Activated CD4-positive, alpha-beta T cell treated with anti-CD3 and anti-CD28 coated beads for 48 hours (primary cell): ENCODE measurements at regions not wholly inside any gene's neighbourhood (a gene's known extent, or its start where the extent isn't known, plus 50 kb on each side); places are given as distances from the start of the nearest gene placed in this dataset.

Source experiments
- DNase-seq: peaks from one replicate; pipeline ENCODE4 v3.0.0-alpha.2; 2020

DNA sequence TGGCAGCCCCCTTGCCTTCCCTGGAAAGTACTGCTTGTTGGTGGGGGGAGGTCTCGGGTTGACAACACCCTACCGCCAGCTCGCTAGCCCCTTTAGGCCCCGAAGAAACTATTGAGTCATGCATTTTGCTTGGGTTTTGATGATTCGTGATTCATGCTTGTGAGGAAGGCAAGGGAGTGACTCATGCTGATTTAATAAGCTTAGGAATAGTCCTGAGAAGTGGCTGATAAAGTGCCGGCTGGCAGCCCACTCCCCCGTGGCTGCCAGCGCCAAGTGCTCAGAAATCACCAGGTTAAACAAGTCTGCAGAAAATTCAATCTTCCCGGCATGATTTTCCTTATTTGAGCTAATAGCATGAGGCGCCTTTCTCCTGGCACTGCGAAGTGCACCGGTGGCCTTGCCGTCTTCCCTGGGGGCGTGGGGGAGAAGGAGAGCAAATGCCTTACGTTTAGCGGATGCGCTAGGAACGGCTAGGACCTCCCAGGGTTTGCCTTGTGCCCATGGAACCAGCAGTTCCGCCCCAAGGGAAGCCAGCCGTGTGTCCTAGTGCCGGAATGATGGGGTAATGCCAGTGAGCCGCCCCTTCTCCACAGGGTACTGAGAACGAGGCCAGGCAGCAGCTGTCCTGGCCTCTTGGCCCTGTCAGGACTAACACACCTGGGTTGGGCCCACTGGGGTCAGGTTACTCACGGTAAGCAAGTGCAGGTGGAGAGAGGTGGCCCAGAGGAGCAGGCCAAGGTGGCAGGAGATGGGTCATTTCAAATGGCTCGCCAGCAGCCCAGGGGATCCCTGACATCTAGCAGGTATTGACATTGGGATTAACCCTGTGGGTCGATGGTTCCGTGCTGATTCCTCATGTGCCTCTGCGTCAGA lies 151.9 kb downstream of the MACROH2A1 start:
- peak; percentile 31 for DNase-seq

DNA sequence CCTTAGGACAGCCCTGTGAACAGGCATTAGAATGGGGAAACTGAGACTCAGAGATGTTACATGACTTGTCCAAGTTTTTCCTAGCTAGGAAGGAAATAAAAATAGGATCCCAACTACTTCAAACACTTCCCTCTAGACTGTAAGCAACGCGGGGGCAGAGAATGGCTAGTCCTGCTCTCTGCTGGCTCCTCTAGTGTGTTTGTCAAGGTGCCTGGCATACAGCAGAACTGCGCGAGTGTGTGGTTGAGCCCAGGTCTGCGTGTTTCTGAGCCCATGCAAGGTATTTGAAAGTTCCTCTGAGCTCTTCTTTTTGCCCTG lies 152.5 kb downstream of the MACROH2A1 start:
- DNase-seq: no peak

DNA sequence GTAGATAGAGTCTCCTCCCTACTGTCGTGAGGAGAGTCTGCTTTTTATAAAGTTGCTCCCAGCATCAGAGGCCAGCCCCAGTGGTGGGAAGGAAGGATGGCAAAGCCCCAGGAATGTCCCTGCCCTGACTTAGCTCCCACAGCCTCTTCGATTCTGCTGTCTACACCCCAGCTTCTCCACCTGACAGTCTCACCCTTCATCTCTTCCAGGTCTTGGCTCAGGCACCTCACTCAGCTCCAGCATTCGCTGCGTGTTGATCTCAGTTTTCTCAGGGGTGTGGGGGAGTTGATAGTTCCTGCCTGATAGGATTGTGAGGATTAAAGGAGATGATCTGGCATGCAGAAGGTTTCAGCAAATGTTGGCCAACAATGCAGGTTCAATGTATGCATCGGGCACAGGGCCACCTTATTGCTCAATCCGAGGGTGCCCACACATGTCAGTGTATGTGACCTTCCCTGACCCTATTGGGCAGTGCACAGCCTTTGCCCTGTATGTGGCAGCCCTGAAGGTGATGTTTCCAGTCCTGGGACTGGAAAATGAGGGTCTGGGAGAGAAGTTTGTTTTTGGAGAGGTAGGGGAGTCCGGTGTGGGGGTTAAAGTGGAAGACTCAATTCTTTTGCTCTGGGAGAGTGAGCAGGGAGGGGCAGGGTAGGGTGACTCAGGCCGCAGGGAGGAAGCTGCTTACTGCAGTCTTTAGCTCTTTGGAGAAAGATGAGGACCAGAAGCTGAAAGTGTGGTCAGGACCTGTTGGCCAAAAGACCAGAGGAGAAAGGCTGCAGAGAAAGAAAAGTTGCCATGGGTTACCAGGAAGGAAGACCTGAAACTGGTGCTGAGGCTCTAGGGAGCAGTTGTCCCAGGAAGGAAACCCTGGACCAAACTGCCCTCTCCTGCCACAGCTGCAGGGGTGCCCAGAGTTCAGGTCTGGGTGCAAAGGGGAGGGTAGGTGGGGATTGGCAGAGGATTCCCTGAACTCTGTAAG lies 153.2 kb downstream of the MACROH2A1 start:
- DNase-seq: no peak

DNA sequence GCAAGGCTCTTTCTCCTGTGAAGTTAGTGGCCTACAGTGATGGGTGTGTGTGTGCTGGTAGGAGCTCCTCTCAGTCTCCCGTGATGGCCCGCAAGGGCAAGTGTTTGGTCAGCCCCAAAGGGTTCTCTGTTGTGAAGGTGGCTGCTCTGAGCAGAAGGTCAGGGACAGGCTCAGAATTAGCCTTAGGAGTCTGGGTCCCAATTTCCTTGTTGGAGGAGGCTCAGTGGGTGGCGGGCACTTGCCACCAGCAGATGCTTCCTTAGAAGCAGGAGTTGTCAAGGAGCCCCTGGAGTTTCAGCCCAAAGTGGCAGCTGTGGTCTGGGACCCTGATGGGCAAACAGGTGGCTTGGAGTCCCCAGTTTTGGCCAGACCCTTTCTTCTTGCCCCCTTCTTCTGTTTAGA lies 154.4 kb downstream of the MACROH2A1 start:
- no peak for DNase-seq

DNA sequence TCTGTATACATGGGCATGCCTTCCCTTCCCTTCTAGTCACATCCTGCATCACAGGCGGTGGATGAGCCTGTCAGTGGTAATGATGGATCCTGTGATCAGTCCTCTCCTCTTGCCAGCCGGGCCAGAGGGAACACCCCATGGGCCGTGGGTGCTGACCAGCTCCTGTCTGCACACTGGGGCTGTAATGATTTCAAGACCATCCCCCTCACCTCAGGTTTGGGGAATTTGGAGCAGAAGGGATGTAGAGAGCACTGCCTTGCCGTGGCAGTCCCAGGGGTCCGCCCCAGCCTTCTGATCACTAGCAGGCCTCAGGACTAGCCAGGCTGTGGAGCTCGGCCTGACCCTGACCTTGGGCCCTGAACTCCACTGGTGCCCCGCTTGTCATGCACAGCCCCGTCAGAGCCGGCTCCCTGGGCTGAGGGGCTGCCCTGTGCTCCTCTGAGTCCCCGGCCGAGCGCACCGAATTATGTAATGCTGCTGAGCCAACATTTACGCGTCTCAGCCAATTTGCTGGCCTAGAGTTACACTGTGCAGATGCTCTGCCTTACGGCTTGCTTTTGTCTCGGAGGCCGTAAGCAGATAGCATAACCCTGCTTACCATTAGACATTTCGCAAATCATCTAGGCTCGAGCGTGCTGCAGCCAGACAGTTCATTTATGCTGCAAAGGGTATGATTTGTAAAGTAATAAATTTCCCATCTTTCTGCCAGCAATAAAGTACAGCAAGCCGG lies 155.3 kb downstream of the MACROH2A1 start:
- no peak for DNase-seq

DNA sequence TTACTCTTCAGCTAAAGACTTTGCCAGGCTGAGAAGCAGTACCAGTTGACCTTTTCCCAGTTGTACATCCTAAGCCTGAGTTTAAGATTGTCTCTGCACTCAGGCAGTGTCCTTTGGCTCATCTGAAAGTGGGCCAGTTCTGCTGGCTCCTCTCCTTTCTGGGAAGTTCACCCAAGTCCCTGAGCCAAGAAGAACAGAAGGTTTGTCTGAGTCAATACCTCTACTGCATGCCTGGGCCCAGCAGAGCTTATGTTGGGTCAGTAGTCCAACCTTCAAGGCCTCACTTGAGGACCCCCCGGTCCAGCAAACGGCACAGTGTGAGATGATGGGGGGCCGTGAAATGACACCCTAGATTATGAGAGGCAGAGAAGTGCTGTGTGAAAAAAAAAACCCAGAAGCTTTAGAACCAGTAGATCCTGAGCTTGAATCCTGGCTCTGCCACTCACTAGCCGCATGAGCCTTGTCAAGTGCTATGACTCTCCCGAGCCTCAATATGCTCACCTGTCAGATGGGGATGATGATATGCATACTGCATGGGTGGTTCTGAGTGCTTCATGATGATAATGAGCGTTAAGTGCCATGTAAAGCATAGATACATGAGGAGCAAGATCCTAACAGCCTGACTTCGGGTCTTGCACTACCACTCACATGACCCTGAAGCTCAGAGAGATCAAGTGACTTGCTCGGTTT lies 156.0 kb downstream of the MACROH2A1 start:
- no peak for DNase-seq

DNA sequence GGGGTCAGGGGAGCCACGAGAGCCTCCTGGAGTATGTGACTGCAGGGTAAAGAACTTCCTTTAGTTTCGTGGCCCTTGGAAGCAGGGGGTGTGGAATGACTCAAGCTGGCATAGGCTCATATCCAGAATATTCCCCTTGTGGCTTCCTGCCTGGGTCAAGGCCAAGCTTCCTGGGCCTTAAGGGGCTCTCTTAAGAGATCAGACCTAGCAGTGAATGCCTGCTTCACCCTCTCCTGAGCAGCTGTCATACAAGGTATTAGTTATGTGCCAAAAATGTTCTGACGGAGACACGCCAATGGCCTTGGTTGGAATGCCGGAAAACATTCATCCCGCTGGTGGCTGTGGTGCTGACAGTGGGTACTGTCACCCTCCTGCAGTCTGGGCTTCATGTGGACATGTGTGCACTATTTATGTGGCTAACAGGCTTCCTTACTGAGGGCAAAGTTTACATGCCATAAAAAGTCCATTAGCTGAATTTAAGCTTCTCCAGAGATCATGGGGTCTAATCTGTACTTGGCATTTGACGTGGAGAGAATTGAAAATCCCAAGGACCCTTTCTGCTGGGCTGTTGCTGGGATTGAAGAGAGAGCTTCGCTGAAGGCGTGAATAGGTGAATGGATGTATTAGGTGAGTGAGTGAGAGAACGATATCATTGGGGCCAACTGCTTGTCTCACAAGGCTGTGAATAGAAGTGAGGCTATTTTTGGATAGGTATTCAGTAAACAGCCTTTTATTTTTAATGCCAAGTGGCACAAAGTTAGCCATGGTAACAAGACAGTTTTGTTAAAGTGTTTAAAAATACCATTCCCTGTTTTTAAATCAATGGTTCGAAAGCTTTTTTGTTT lies 156.8 kb downstream of the MACROH2A1 start:
- no peak for DNase-seq

DNA sequence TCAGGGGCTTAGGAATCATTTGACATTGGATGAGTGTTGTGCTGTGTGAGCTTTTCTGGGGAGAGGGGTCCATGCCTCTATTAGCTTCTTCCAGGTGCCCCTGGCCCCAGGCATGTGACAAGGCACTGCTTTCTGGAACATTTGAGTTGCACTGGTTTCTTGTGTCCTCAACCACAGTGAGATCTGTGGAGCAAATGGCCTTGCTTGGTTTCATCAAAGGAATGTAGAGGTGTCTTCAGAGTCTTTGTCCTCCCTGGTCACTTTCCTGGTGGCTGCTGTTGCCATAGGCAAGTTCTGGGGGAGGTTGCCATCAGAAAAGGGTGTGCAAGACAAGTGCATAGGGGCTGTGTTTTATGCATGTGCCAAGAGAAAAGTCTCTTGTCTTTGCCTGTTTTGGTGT lies 157.5 kb downstream of the MACROH2A1 start:
- no peak for DNase-seq

DNA sequence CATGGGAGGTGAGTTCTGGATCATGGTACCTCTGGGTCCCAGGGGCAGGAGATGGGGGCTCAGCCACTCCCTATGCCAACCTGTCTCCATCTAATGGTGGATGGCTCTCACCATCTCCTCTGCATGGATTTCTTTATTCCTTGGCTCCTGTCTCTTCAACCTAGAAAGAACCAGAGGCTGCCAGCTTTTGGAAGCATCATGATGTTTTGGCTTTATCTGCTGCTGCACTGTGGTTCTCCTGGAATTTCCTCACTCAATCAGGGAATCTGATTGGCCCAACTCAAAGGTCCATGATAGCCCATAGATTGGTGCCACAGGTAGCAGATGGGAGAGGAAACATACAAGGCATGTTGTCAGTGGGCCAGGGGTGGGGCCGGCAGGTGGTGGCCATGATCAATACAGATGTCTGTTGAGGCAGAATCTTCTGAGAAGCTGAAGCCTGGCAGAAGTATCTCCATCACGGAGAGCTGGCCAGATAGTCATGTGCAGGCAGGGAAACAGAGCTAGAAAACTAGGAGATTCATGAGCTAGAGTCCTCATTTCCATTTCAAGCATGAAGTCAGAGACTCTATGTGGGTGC lies 158.2 kb downstream of the MACROH2A1 start:
- no peak for DNase-seq

DNA sequence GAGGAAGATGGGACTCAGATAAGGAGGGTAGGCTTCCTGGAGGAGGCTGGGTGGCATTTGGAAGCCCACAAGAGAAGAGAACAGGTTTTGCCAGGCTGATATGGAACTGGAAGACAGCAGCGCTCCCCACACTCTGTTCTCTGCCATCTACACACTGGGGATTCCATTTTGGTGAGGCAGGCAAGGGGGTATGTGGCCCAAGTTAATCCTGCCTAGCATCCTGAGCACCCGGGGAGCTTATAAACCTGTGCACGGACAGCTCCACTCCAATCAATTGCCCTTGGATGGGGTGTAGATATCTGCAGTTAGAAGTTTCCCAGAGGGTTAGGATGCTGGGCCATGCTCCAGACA lies 158.8 kb downstream of the MACROH2A1 start:
- DNase-seq: no peak

DNA sequence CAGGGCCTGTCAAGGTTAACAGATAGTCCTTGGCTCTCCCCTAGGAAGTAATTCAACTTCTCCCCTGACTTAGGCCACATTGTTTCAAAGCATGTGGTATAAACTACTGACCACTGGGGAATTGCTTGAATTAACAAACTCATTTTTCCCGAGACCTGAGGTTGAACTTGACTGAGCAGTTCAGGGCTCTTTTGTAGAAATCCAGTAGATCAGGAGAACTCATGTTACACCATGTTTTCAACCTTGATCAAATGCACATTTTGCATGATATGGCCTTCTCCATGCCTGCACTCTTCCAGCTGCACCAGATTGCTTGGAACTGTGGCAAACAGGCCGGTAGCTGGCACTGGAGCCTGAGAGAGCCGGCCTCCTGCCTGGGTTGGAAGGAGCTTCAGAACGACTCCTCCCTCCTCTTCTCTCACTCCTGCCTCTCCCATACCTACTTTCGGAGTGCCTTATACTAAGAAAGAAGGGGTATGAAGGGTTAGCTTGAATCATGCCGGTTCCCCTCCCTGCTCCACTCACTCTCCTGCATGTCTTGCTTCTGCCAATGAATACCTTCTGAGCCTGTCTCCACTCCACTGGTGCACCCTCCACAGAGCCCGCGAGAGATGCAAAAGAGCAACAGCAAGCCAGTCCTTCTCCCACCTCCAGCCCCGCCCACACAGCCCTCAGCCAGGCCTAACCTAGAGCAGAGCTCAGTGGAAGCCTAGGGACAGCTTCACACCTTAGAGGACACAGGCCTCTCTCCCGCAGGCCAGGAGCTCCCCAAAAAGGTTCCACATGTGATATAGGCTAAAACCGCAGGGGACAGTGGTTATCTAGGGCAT lies 159.4 kb downstream of the MACROH2A1 start:
- DNase-seq: no peak

DNA sequence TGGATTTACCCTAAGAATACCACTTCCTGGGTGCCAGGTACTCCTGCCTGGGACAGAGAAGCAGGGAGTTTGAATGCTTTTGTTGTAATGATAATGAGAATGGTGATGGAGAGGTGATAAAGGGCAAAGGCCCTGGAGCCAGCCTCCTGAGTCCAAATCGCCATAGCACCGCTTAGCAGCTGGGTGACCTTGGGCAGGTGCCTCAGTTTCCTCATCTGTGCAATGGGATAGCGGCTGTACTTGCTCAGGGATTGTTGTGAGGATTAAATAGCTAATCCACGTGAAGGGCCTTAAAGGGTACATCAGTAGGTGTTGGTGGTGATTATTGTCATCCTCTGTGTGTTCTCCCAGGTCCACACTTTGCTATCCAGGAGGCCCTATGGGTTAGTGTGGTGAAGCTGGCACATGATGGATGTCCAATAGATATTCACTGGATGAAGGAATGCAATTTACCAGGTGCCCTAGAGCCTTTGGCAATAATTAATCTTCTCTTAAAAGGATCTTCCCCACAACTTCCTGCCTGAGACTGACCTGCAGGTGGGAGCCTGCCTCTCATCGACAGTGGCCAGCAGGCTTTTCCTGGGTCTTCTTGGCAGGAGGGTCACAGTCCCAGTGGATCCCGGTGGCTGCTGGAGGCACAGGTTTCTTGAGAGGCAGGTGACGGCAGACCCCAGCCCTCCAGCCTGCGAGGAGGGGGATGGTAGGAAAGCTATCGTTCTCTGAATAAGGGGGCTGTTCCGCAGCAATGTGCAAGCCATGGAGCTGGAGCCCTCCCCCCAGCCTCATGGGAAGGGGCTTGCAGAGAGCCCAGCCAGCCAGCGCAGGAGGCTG lies 160.2 kb downstream of the MACROH2A1 start:
- no peak for DNase-seq

DNA sequence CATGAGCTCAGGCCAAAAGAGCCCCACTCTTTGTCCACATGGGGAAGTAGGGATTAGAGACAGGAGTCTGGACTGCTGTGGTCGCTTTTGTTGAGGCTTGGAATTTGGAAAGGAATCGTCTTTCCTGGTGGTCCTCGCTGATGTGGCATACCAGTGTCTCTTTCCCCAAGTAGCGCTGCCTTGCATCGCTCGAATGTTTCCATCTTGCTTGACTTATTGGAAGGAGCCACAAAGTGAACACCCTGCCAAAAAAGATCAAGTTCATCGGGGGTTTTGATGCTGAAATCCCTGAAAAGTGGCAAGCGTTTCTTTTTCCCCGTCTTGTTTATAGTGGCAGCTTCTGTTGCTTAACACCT lies 161.3 kb downstream of the MACROH2A1 start:
- DNase-seq: no peak

DNA sequence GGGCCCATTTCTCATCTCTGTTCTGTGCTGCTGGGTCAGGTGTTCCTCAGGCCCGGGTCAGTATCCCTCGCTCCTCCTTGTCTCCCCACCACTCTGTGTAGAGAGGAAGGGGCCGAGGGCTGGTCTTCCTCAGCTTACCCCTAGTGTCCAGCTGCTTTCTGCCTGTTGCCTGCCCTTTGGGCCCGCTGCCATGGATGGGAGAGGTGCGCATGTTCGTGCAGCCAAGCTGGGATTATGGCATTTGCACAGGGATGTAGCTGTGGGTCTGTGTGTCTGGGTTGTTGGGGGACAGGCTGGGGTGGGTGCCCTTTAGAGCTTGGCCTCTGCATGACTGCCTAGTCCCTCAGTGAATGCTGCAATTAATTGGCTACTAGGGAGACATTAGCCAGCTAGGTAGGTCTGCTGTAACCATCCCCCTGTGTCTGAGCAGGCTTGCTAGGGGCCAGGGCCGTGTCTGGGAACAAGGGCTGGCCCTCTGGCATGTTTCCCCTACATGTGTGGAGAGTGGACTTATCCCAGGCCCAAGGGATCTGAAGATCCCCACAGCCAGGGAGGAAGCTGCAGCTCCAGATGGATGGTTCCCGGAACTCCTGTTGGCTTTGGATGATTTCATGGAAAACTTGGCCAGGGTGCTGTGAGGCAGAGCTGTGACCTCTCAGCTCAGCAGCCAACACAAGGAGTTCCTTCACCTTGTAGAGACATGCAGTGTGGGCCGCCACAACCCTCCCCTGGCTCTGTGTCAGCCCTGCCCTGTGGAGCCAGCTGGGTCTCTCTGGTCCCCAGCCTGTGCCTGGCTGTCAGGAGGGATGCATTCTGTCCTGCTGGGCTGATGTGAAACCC lies 161.9 kb downstream of the MACROH2A1 start:
- DNase-seq: no peak

DNA sequence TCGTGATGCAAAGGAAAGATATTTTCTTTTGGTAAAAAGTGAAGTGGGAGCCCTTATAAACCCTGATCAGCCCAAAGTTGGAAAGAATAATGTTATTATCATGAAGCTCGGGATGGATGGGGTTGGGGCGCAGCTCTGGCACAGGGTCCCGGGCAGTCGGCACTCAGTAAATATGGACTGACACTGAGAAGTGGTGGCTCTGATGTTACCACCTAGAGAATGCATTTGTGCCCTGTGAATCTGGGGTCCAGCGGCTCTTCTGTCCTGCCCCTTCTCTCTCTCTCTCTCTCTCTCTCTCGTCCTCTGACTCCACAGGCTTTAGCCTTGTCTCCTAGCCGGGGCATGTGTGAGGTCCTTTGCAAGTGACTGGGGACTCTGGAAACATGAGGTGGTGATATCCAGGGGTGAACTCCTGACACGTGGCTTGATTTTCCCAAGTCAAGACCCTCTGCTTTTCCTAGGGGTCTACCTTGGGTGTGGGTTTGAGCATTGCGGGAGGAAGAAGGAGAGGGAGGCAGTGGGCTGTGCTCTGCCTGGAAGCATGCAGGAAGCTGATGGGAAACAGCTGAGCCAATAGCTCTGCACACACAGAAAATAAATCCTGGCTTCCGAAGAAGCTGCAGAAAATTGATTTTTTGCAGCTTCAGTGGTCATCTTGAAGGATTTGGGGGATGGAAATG lies 162.7 kb downstream of the MACROH2A1 start:
- no peak for DNase-seq

DNA sequence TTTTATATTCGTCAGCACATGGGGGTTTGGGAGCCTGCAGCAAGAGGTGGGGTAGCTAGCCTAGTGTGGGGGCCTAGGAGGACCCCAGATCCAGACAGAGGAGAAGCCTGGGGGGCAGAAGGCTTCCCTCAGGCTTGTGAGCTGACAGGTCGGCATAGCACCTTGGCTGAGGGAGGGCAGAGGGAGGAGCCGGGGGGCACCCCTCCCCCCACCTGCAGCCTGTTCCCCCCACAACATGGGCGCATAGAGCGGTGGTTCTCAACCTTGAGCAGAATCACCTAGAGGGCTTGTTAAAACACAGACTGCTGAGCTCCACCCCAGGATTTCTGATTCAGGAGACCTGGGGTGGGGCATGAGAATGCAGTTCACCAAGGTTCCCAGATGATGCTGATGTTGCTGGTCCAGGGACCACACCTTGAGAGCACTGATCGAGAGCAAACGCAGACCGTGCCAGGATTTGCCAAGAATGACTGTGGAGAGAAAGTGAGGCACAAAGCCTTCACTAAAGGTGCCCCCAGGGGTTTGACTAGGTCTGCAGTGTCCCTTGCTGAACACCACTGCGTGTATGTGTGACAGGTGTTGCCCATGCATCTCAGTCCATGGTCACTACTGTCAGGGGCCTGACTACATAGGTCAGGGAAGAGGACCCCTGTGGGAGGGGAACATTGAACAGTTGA lies 163.3 kb downstream of the MACROH2A1 start:
- DNase-seq: no peak

DNA sequence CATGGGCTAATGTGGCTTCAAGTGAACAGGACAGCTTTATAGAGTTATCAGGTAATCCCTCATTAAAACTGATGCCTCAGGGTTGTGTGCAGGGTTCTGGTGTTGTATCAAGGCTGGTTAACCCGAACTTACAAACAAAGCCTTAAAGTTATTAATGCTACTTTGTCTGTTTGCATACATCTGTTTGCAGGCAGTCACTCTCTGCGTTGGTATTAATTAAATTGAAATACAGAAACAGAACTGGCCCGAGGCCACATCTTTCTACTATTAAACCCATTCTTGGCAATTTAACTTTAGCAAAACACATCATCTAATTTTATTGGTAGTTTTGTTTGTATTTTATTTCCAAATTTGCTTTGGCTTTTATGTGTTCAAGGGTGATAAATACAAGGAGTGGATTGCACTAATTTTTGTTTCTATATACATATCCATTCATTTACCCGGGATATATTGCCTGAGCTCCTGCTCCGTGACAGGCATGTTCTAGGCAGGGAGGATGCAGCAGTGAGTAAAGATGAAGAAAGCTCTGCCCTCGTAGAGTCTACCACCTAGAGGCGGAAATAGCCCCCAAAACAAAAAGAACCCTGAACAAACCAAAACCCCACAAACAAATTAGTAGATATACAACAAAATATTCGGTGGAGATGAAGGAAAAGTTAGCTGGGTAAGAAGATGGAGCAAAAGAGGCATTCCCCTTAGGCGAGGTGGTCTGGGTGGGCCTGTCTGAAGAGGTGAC lies 164.2 kb downstream of the MACROH2A1 start:
- DNase-seq: no peak
